ENCODE measurements at regions not wholly inside any gene's neighbourhood (a gene's known extent, or its start where the extent isn't known, plus 50 kb on each side); places are given as distances from the start of the nearest gene placed in this dataset.

- TF ChIP-seq POLR2A (IDR thresholded peaks at IDR 0.05; ENCODE audit: low read length) = no peak
- TF ChIP-seq CTCF (IDR thresholded peaks at IDR 0.05) = no peak
- TF ChIP-seq, protein P1, sequence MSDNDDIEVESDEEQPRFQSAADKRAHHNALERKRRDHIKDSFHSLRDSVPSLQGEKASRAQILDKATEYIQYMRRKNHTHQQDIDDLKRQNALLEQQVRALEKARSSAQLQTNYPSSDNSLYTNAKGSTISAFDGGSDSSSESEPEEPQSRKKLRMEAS (IDR thresholded peaks at IDR 0.05) = no peak
- no peak for TF ChIP-seq RCOR1 (IDR thresholded peaks at IDR 0.05; ENCODE audit: low read depth, low read length)
- no peak for TF ChIP-seq BHLHE40 (IDR thresholded peaks at IDR 0.05; ENCODE audit: low read depth, low read length)
- TF ChIP-seq MYC (IDR thresholded peaks at IDR 0.05; ENCODE audit: borderline replicate concordance, low read length) = no peak
- no peak for TF ChIP-seq EP300 (IDR thresholded peaks at IDR 0.05)
- no peak for TF ChIP-seq MAFK (IDR thresholded peaks at IDR 0.05; ENCODE audit: partially characterized antibody)
These were observed 120.7 kb upstream of the RASEF start for GRCh38 chr9:83183621-83184020.
